Activated CD4-positive, alpha-beta T cell treated with anti-CD3 and anti-CD28 coated beads, Interleukin-2, amount 10 ng/mL, durations not matched to agents 7 days and 5 days (primary cell): ENCODE measurements at regions not wholly inside any gene's neighbourhood (a gene's known extent, or its start where the extent isn't known, plus 50 kb on each side); places are given as distances from the start of the nearest gene placed in this dataset.

Experiments used
- CTCF ChIA-PET: fragments of 350-600 bp; sonication (Branson Sonifier 250); formaldehyde crosslinking; loops from one replicate; lab custom pipeline; 2021; ENCODE audit warnings: antibody characterized with exemption; lab: Charles Lee
- POLR2A ChIA-PET: fragments of 350-600 bp; sonication (Branson Sonifier 250); formaldehyde crosslinking; loops from one replicate; lab custom pipeline; 2021; ENCODE audit warnings: antibody characterized with exemption; lab: Charles Lee
- DNase-seq: peaks from one replicate; pipeline ENCODE4 v3.0.0-alpha.2; 2020
- H3K27ac Mint-ChIP-seq: one replicate; pipeline ENCODE4 v1.8.0; 2021; ENCODE audit warnings: mild to moderate bottlenecking, moderate library complexity, mixed read lengths
- H3K27me3 Mint-ChIP-seq: one replicate; pipeline ENCODE4 v1.8.0; 2021; ENCODE audit warnings: mixed read lengths
- H3K36me3 Mint-ChIP-seq: one replicate; pipeline ENCODE4 v1.8.0; 2021; ENCODE audit warnings: low read depth, mixed read lengths
- H3K4me1 Mint-ChIP-seq: one replicate; pipeline ENCODE4 v1.8.0; 2021; ENCODE audit warnings: mixed read lengths
- H3K4me3 Mint-ChIP-seq: one replicate; pipeline ENCODE4 v1.8.0; 2021; ENCODE audit warnings: mild to moderate bottlenecking, moderate library complexity, mixed read lengths
- H3K9me3 Mint-ChIP-seq: one replicate; pipeline ENCODE4 v1.8.0; 2021; ENCODE audit warnings: mixed read lengths

DNA sequence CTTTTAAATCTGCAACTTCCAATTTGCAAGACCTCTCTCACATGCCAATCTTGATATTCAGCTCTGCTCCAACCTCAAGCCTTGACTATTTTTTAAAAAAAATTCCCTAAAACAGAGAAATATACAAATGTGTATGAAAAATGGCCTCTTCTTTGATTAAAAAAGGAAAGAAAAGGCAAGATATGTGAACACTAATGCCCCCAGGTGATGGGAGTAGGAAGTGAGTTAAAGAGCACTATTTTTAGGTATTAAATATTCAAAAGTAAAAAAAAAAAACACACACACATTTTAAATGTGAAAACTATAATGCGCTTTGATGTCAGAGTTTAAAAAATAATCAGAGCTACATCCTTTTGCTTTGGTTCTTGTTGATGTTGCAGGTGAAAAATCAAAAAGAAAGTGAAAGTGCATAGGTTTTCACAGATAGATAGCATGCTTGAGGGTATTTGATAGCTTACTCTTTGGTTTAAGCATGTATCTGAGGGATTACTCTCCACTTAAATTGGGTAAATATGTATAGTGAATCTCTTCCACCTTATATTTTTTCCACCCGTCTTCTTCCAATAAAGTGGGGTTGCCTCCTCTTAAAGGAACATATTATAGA, 406.0 kb upstream of the POU3F3 start:
- CTCF ChIA-PET: no interaction called here
- no peak overlapping the region for H3K4me3 Mint-ChIP-seq
- H3K27me3 Mint-ChIP-seq: no peaks in the 10 kb centered on the region

DNA sequence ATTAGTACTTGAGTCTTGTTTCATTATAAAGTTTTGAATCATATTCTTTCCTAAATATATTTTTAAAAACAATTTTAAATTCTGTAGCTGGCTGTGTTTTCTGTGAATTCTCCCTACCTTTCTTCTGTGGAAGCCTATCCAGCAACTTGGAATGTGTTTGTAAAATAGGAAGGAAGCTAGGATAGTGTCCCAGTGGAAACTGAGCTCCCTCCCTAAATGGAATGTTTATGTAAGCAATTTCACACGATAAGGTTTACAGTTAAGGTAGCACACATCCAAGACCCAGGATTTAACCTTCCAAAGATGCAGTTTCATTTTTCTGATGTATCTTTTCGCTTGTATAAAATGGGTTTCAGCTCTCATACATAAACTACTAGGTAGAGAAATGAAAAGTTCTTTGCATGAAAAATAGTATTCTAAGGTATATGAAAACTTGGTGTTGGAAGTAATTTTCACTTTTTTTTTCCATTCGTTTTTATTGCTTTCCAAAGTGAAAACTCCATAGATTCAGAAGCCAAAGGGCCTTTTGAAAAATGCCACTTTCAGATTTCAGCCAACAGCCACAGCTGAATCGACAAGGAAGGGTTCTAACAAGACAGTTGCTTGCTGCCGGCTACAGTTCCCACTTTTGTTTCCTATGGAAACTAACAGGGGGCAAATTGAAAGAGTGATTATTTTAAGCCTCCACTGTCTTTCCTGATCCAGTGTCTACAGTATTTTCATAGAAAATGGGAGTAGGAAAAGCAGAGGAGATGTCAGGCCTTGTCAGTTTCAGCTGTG, 405.1 kb upstream of the POU3F3 start:
- Mint-ChIP-seq H3K27me3 (peaks cover 5% of the 10 kb centered on the region), H3K27ac (no peak overlapping the region), H3K4me1 (peaks cover 11% of the 10 kb centered on the region), H3K9me3 (no peaks in the 10 kb centered on the region), H3K36me3 (no peaks in the 10 kb centered on the region), H3K4me3 (no peak overlapping the region)
- no peak for DNase-seq
- ChIA-PET CTCF (no interaction called here), POLR2A (no interaction called here)

More for the DNA sequence above, 406.0 kb upstream of the POU3F3 start:
- Mint-ChIP-seq H3K4me1 (peaks cover 15% of the 10 kb centered on the region), H3K27ac (peak overlapping the region; percentile 58), H3K9me3 (no peaks in the 10 kb centered on the region), H3K36me3 (no peaks in the 10 kb centered on the region)
- POLR2A ChIA-PET: no interaction called here
- DNase-seq: no peak

DNA sequence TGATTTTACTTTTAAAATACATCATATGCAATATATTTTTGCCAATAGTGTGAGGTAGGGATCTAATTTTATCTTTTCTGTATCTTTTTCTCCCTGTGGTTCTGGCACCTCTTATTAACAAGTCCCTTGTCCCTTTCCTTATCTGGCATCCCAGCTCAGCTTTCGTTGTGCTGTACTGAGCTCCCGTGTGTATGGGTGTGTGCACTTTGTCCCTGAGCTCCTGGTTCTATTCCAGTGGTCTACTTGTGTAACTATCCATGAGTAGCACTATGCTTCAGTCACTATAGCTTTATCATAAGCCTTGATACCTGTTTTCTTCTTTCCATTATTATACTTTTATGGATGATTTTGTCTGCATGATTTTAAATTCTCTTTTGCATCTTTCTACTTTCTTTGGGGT, 401.4 kb upstream of the POU3F3 start:
- H3K27ac Mint-ChIP-seq: no peak overlapping the region
- peaks cover 10% of the 10 kb centered on the region for H3K27me3 Mint-ChIP-seq
- no peaks in the 10 kb centered on the region for H3K9me3 Mint-ChIP-seq
- no peak for DNase-seq
- H3K36me3 Mint-ChIP-seq: no peaks in the 10 kb centered on the region
- no peak overlapping the region for H3K4me3 Mint-ChIP-seq
- peaks cover 10% of the 10 kb centered on the region for H3K4me1 Mint-ChIP-seq
- POLR2A ChIA-PET: no interaction called here
- CTCF ChIA-PET: no interaction called here

DNA sequence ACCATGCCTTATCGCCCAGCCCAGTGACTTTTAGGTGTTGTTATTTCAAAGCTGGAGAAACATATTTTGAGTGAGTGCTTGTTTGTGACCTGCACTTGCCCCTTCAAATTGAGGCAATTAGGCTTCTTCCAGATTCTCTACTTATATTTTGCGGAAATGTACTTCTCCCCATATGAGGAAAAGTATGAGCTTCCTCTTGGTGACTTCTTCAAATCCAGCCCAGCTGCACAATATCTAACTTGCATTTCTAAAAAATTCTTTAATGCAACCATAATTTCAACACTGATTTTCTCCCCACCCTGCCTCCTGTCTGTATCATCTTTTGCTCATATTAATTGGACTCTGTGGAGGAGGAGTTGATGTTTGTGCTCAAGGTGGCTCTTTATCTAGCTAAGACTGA, 391.2 kb upstream of the POU3F3 start:
- CTCF ChIA-PET: no interaction called here
- Mint-ChIP-seq H3K27ac (no peak overlapping the region), H3K9me3 (no peaks in the 10 kb centered on the region), H3K27me3 (peaks cover 3% of the 10 kb centered on the region), H3K4me3 (no peak overlapping the region), H3K36me3 (no peaks in the 10 kb centered on the region), H3K4me1 (no peaks in the 10 kb centered on the region)
- no peak for DNase-seq
- POLR2A ChIA-PET: no interaction called here

DNA sequence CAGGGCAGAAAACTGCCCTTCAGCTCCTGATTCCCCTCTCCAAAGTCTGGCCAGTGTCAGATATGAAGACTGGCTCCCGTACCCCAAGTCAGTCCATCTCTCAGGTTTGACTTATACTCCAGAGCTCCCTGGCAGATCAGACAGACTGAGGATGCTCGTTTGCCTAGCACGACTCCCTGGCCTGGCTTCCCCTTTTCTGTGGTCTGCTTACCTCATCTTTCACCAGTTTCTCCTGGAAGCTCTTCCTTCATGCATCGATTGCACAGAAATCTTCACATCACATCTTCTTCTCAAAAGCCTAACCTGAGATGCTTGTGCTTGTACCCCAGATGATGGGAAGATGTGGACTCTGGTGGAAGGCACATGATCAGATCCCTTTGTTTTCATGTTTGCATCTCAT, 387.9 kb upstream of the POU3F3 start:
- Mint-ChIP-seq H3K9me3 (no peaks in the 10 kb centered on the region), H3K4me3 (no peak overlapping the region), H3K4me1 (no peaks in the 10 kb centered on the region), H3K27me3 (no peaks in the 10 kb centered on the region), H3K36me3 (no peaks in the 10 kb centered on the region), H3K27ac (no peak overlapping the region)
- ChIA-PET POLR2A (no interaction called here), CTCF (no interaction called here)
- DNase-seq: no peak

DNA sequence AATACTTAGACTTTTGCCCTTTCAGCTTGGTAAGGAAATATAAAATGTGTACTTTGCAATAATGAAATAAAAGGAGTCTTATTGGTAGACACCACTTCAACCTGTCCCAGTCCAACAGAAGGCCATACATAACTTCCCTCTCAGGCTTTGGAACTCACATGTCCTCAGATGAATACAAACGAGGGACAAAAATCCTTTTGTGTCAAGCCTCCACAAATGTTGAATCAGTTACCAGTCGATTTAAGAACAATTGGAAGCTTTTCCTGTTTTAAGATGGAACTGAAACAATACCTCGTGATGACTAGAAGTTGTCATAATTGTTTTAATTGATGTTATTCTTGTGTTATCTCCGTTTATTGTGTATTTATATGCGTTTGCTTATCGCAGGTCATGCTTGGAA, 385.1 kb upstream of the POU3F3 start:
- H3K27ac Mint-ChIP-seq: no peak overlapping the region
- no peaks in the 10 kb centered on the region for H3K4me1 Mint-ChIP-seq
- ChIA-PET POLR2A (no interaction called here), CTCF (interaction anchor here (0.6 kb wide), 1 partner anchor 32 kb away, joined by 5 read pairs; no protein-coding TSS in a partner anchor)
- no peaks in the 10 kb centered on the region for H3K36me3 Mint-ChIP-seq
- no peaks in the 10 kb centered on the region for H3K27me3 Mint-ChIP-seq
- H3K9me3 Mint-ChIP-seq: no peaks in the 10 kb centered on the region
- H3K4me3 Mint-ChIP-seq: no peak overlapping the region
- DNase-seq: no peak

DNA sequence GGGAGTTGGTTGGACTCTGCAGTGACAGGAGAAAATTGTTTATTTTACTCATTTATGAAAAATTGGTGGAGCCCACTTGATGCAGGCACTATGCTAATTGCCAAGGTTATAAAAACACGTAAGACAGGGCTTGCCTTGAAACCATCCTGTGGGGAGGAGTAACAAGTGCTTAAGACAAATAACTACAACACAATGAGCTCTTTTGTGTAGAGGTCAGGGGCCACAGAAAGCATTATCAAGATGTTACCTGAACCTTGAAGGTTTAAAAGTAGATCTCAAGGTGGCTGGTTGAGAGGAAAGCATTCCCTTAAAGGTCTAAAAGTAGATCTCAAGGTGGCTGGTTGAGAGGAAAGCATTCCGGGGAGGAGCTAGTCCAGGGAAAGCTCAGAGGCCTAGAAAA, 381.8 kb upstream of the POU3F3 start:
- Mint-ChIP-seq H3K4me1 (no peaks in the 10 kb centered on the region), H3K4me3 (no peak overlapping the region), H3K9me3 (no peaks in the 10 kb centered on the region), H3K36me3 (no peaks in the 10 kb centered on the region), H3K27ac (no peak overlapping the region), H3K27me3 (no peaks in the 10 kb centered on the region)
- CTCF ChIA-PET: no interaction called here
- DNase-seq: no peak
- POLR2A ChIA-PET: no interaction called here

DNA sequence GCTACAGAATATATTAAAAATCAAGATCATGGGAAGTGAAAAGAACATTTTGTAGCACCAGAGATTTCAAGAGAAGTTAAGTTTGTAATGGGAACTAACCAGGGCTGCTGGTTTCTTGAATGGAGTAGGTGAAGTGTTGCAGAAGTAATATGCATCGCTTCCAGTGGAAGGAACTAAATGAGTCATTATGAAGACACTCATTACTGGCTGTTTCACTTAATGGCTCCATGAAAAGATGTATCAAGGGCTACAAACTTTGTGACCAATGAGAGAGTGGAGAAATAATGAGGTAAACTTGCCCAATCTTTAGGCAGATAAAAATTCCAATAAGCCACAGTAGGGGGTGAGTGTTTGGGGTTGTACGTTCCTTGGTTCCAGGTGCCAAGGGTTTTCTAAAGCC, 380.4 kb upstream of the POU3F3 start:
- H3K27me3 Mint-ChIP-seq: no peaks in the 10 kb centered on the region
- DNase-seq: no peak
- POLR2A ChIA-PET: no interaction called here

DNA sequence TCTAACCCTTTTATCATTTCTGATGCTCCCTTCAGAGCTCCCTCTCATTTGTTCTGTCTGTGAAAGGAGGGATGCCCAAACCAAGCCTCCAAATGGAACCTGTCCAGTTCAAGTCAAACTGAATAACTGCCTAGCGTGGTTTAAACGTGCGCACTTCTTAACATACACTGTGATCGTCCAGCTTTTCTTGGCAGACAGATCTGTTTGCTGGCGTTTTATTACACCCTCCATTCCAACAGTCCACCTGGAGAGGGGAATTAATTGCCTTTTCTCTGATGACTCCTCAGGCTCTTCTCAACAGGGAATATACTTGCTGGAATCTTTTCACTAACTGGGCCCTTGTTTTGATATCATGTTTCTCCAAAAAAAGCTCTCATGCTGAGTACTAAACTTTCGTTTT, 379.2 kb upstream of the POU3F3 start:
- H3K36me3 Mint-ChIP-seq: no peaks in the 10 kb centered on the region

More for the DNA sequence above, 380.4 kb upstream of the POU3F3 start:
- CTCF ChIA-PET: no interaction called here
- Mint-ChIP-seq H3K4me1 (no peaks in the 10 kb centered on the region), H3K9me3 (no peaks in the 10 kb centered on the region), H3K27ac (no peak overlapping the region), H3K36me3 (no peaks in the 10 kb centered on the region), H3K4me3 (no peak overlapping the region)

DNA sequence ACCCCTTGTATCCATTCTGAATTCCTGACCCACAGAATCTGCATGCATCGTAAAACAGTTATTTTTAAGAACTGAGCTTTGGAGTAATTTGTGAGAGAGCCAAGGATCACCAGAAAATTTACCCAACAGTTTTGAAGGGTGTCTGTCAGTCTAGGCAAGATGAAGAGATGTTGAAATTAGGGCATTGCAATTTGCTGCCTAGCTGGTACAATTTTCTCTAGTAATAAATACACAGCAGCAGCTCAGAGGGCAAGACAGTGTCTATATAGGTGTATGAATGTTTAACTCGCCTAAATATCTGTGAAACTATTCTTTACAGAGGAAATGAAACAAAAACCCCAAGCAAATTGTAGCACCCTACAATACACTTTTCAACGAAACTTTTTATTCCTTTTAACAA, 377.8 kb upstream of the POU3F3 start:
- peaks cover 2% of the 10 kb centered on the region for H3K27me3 Mint-ChIP-seq
- H3K4me3 Mint-ChIP-seq: no peak overlapping the region
- no peaks in the 10 kb centered on the region for H3K36me3 Mint-ChIP-seq
- no peaks in the 10 kb centered on the region for H3K4me1 Mint-ChIP-seq
- CTCF ChIA-PET: no interaction called here
- no peak overlapping the region for H3K27ac Mint-ChIP-seq
- POLR2A ChIA-PET: no interaction called here
- H3K9me3 Mint-ChIP-seq: no peaks in the 10 kb centered on the region
- DNase-seq: no peak

More for the DNA sequence above, 379.2 kb upstream of the POU3F3 start:
- no peaks in the 10 kb centered on the region for H3K9me3 Mint-ChIP-seq
- no peaks in the 10 kb centered on the region for H3K27me3 Mint-ChIP-seq
- ChIA-PET POLR2A (no interaction called here), CTCF (no interaction called here)
- no peak for DNase-seq
- no peak overlapping the region for H3K27ac Mint-ChIP-seq
- no peaks in the 10 kb centered on the region for H3K4me1 Mint-ChIP-seq
- no peak overlapping the region for H3K4me3 Mint-ChIP-seq

DNA sequence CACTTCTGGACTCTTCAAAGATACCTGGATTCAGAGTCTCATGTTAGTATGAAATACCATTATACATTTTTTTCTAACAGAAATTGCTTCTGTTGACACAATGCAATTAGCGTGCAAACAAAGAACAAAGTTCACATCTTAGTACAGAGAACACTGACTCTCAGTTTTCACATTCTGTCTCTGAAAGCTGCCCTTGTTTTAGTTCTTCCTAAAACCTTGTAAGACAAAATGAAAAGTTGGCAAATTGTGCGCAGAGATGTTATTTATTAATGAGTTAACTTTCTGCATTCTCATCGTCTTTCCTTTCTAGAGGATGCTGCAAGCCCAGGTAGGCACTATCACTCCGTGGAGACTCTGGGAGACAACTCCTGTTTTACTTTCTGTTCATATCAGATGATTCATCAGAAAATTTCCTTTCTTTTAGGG, 377.3 kb upstream of the POU3F3 start:
- H3K27ac Mint-ChIP-seq: no peak overlapping the region
- CTCF ChIA-PET: no interaction called here

DNA sequence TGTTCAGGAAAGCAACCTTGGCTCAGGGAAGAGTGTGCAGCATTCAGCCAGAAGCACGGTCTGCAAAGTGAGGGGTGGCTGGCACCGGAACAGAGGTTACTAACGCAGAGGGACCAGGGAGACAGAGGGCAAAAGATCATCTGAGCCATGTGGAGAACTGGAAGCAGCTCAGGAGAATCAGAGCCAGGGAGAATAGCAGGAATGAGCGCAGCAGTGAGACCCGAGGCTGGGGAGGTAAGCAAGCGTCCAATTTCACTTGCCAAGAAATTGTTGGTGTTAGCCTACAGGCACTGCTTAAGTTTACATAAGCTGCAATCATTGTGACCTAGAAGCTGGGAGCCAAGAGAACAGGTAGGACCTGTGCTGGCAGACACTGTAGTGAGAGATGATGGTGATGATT, 372.6 kb upstream of the POU3F3 start:
- H3K27me3 Mint-ChIP-seq: peaks cover 3% of the 10 kb centered on the region
- ChIA-PET POLR2A (no interaction called here), CTCF (no interaction called here)
- H3K9me3 Mint-ChIP-seq: no peaks in the 10 kb centered on the region
- H3K27ac Mint-ChIP-seq: no peak overlapping the region
- no peak overlapping the region for H3K4me3 Mint-ChIP-seq
- no peaks in the 10 kb centered on the region for H3K36me3 Mint-ChIP-seq
- no peak for DNase-seq
- H3K4me1 Mint-ChIP-seq: no peaks in the 10 kb centered on the region

More for the DNA sequence above, 377.3 kb upstream of the POU3F3 start:
- Mint-ChIP-seq H3K36me3 (no peaks in the 10 kb centered on the region), H3K27me3 (peaks cover 2% of the 10 kb centered on the region), H3K9me3 (no peaks in the 10 kb centered on the region), H3K4me1 (no peaks in the 10 kb centered on the region), H3K4me3 (no peak overlapping the region)
- DNase-seq: no peak
- POLR2A ChIA-PET: no interaction called here

DNA sequence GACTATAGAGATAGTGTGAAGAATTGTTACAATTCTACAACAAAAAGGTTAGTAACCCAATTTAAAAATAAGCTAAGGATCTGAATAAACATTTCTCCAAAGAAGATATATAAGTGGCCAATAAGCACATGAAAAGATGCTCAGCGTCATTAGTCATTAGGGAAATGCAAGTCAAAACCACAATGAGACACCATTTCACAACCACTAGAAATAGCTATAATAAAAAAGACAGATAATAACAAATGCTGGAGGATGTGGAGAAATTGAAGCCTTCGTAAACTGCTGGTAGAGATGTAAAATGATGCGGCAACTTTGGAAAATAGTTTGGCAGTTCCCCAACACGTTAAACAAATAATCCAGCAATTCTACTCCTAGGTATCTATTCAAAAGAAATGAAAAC, 366.5 kb upstream of the POU3F3 start:
- CTCF ChIA-PET: no interaction called here
- DNase-seq: no peak
- Mint-ChIP-seq H3K9me3 (no peaks in the 10 kb centered on the region), H3K36me3 (no peaks in the 10 kb centered on the region), H3K27ac (no peak overlapping the region), H3K4me3 (no peak overlapping the region), H3K27me3 (peaks cover 2% of the 10 kb centered on the region), H3K4me1 (no peaks in the 10 kb centered on the region)
- POLR2A ChIA-PET: no interaction called here

DNA sequence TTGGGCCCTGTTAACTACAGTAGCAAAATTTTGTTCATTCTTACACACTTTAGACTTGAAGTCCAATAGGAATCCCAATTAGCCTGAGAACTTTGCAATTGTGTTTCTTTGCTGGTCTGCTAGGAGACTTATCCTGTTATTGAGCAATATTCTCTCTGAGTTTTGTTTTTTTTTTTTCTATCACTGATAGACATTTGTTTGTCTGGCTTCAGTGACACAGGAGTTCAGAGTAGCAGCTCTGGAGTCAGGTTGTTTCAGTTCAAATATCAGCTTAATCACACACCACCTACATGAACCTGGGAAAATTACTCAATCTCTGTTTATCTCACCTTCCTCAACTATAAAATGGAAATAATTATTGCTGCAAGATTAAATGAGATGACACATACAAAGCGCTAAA, 360.2 kb upstream of the POU3F3 start:
- POLR2A ChIA-PET: no interaction called here
- H3K36me3 Mint-ChIP-seq: no peaks in the 10 kb centered on the region
- H3K27ac Mint-ChIP-seq: no peak overlapping the region
- H3K9me3 Mint-ChIP-seq: no peaks in the 10 kb centered on the region
- no peak overlapping the region for H3K4me3 Mint-ChIP-seq
- no peak for DNase-seq
- CTCF ChIA-PET: no interaction called here
- no peaks in the 10 kb centered on the region for H3K4me1 Mint-ChIP-seq
- no peaks in the 10 kb centered on the region for H3K27me3 Mint-ChIP-seq
